Keratinocyte (primary cell): ENCODE measurements at regions not wholly inside any gene's neighbourhood (a gene's known extent, or its start where the extent isn't known, plus 50 kb on each side); places are given as distances from the start of the nearest gene placed in this dataset.

Source experiments
- EZH2 ChIP-seq: IDR thresholded peaks from one replicate; pipeline ENCODE4 v1.6.1; 2012; ENCODE audit warnings: inconsistent platforms, mild to moderate bottlenecking, low read length, moderate library complexity
- TF ChIP-seq, protein P1 (sequence below), 3 experiments: IDR thresholded peaks in 1 of 3; conservative IDR thresholded peaks in 1 of 3; optimal IDR thresholded peaks in 1 of 3; 2 replicates in 2 of 3; 3 replicates in 1 of 3; pipeline versions ENCODE3 to v1.5.1; 2011; ENCODE audit warnings: low read length in 3 of 3, mild to moderate bottlenecking in 3 of 3, moderate library complexity in 2 of 3, control low read depth in 1 of 3, inconsistent platforms in 1 of 3; ENCODE audit not compliant: insufficient read depth in 2 of 3; ENCODE audit errors: extremely low read depth in 1 of 3

DNA sequence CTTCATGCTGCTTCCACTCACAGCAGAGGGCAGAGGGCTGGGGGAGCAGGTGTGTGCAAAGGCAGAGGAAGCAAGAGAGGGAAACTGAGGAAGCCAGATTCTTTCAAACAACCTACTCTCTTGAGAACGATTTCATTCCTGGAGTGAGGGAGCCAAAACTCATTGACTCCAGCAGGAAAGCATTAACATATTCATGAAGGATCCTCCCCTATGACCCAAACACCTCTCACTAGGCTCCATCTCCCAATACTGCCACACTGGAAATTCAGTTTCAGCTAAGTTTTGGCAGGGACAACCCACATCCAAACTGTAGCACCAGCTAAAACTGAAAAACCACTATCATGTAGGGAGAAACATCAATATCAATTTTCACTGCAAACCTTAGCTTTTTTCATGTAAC lies 125.1 kb downstream of the OLIG3 start:
- TF ChIP-seq, protein P1, sequence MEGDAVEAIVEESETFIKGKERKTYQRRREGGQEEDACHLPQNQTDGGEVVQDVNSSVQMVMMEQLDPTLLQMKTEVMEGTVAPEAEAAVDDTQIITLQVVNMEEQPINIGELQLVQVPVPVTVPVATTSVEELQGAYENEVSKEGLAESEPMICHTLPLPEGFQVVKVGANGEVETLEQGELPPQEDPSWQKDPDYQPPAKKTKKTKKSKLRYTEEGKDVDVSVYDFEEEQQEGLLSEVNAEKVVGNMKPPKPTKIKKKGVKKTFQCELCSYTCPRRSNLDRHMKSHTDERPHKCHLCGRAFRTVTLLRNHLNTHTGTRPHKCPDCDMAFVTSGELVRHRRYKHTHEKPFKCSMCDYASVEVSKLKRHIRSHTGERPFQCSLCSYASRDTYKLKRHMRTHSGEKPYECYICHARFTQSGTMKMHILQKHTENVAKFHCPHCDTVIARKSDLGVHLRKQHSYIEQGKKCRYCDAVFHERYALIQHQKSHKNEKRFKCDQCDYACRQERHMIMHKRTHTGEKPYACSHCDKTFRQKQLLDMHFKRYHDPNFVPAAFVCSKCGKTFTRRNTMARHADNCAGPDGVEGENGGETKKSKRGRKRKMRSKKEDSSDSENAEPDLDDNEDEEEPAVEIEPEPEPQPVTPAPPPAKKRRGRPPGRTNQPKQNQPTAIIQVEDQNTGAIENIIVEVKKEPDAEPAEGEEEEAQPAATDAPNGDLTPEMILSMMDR (optimal IDR thresholded peaks at IDR 0.05 in 1 of 3, IDR thresholded peaks at IDR 0.05 in 1 of 3, conservative IDR thresholded peaks at IDR 0.05 in 1 of 3; ENCODE audit: extremely low read depth in 1 of 3, insufficient read depth in 2 of 3, low read length in 3 of 3), result no peak
- no peak for TF ChIP-seq EZH2
